Panc1 (cell line): ENCODE measurements at regions not wholly inside any gene's neighbourhood (a gene's known extent, or its start where the extent isn't known, plus 50 kb on each side); places are given as distances from the start of the nearest gene placed in this dataset.

Experiments
- POLR2AphosphoS5 ChIP-seq: IDR thresholded peaks from 2 replicates; pipeline ENCODE4 v1.6.1; 2012; ENCODE audit warnings: mild to moderate bottlenecking, low read depth, low read length, moderate library complexity
- TCF7L2 ChIP-seq: IDR thresholded peaks from 2 replicates; pipeline ENCODE4 v1.6.1; 2011; ENCODE audit warnings: mild to moderate bottlenecking, low read depth, low read length, inconsistent platforms
- TF ChIP-seq, protein P1 (sequence below): fragments of 450-650 bp; IDR thresholded peaks from 2 replicates; pipeline ENCODE4 v1.5.1; 2017; ENCODE audit warnings: mild to moderate bottlenecking

DNA sequence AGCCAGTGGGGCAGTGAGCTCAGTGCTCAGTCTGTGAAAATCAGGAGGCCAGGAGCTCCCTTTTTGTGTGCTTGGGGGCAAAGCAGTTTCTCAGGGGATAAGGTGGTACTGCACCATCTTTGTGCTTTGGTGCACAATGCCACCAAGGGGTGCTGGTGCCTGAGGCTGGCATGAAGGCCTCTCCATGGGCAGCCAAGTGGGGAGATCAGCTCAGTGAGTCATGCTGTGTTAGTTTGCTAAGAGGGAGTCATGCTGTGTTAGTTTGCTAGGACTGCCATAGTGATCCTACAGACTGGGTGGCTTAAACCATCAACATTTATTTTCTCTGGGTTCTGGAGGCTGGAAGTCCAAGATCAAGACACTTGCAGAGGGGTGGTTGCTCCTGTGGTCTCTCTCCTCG lies 428.1 kb downstream of the PRDM2 start:
- TF ChIP-seq, protein P1, sequence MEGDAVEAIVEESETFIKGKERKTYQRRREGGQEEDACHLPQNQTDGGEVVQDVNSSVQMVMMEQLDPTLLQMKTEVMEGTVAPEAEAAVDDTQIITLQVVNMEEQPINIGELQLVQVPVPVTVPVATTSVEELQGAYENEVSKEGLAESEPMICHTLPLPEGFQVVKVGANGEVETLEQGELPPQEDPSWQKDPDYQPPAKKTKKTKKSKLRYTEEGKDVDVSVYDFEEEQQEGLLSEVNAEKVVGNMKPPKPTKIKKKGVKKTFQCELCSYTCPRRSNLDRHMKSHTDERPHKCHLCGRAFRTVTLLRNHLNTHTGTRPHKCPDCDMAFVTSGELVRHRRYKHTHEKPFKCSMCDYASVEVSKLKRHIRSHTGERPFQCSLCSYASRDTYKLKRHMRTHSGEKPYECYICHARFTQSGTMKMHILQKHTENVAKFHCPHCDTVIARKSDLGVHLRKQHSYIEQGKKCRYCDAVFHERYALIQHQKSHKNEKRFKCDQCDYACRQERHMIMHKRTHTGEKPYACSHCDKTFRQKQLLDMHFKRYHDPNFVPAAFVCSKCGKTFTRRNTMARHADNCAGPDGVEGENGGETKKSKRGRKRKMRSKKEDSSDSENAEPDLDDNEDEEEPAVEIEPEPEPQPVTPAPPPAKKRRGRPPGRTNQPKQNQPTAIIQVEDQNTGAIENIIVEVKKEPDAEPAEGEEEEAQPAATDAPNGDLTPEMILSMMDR: no peak
- TF ChIP-seq POLR2AphosphoS5: no peak
- TF ChIP-seq TCF7L2: no peak
